ENCODE measurements at regions not wholly inside any gene's neighbourhood (a gene's known extent, or its start where the extent isn't known, plus 50 kb on each side); places are given as distances from the start of the nearest gene placed in this dataset.

- Histone ChIP-seq H3K27ac (ENCODE audit: low read length) (no peak overlapping the region), H3K79me2 (ENCODE audit: low read length) (no peaks in the 10 kb centered on the region), H3K4me1 (ENCODE audit: low read length) (no peaks in the 10 kb centered on the region), H4K20me1 (ENCODE audit: insufficient read depth, low read length) (no peaks in the 10 kb centered on the region), H3K9me2 (replicated peaks; ENCODE audit: insufficient read depth, low read length) (no peaks in the 10 kb centered on the region), H2AFZ (ENCODE audit: low read length) (no peak overlapping the region), H3F3A (ENCODE audit: insufficient read depth, low read length) (no peaks in the 10 kb centered on the region), H3K9ac (ENCODE audit: low read length) (no peak overlapping the region), H3K4me2 (ENCODE audit: low read depth, low read length) (no peak overlapping the region), H3K9me3 (replicated peaks; ENCODE audit: insufficient read depth, low read length) (no peaks in the 10 kb centered on the region), H3K36me3 (replicated peaks; ENCODE audit: insufficient read depth, low read length) (no peaks in the 10 kb centered on the region), H3K4me3 (ENCODE audit: low read length) (no peak overlapping the region), H3K27me3 (replicated peaks; ENCODE audit: insufficient read depth, low read length) (no peaks in the 10 kb centered on the region)
- no peak for TF ChIP-seq CTCF (IDR thresholded peaks at IDR 0.05; ENCODE audit: low read length)
- no peak for TF ChIP-seq EZH2phosphoT487 (IDR thresholded peaks at IDR 0.05; ENCODE audit: low read length)
- TF ChIP-seq EZH2 (optimal IDR thresholded peaks at IDR 0.05; ENCODE audit: low read depth, low read length): no peak
- no peak for DNase-seq
These were observed 268.8 kb upstream of the BTG1 start for GRCh38 chr12:92414170-92415070.

GRCh38 chr12:92413286-92413685 lies 267.6 kb upstream of the BTG1 start:
- no peaks in the 10 kb centered on the region for H3F3A ChIP-seq (ENCODE audit: insufficient read depth, low read length)
- H2AFZ ChIP-seq (ENCODE audit: low read length): no peak overlapping the region
- H3K79me2 ChIP-seq (ENCODE audit: low read length): no peaks in the 10 kb centered on the region
- no peaks in the 10 kb centered on the region for H4K20me1 ChIP-seq (ENCODE audit: insufficient read depth, low read length)
- DNase-seq: no peak
- H3K9me2 ChIP-seq (replicated peaks; ENCODE audit: insufficient read depth, low read length): no peaks in the 10 kb centered on the region
- H3K9ac ChIP-seq (ENCODE audit: low read length): no peak overlapping the region
- no peak overlapping the region for H3K27ac ChIP-seq (ENCODE audit: low read length)
- peaks cover 5% of the 10 kb centered on the region for H3K4me1 ChIP-seq (ENCODE audit: low read length)
- H3K4me2 ChIP-seq (ENCODE audit: low read depth, low read length): no peak overlapping the region
- no peak overlapping the region for H3K4me3 ChIP-seq (ENCODE audit: low read length)
- H3K36me3 ChIP-seq (replicated peaks; ENCODE audit: insufficient read depth, low read length): no peaks in the 10 kb centered on the region
- no peaks in the 10 kb centered on the region for H3K9me3 ChIP-seq (replicated peaks; ENCODE audit: insufficient read depth, low read length)
- H3K27me3 ChIP-seq (replicated peaks; ENCODE audit: insufficient read depth, low read length): no peaks in the 10 kb centered on the region
- TF ChIP-seq CTCF (IDR thresholded peaks at IDR 0.05; ENCODE audit: low read length) (no peak), EZH2phosphoT487 (IDR thresholded peaks at IDR 0.05; ENCODE audit: low read length) (no peak), EZH2 (optimal IDR thresholded peaks at IDR 0.05; ENCODE audit: low read depth, low read length) (no peak)

- Histone ChIP-seq H3K9ac (ENCODE audit: low read length) (no peak overlapping the region), H3K4me2 (ENCODE audit: low read depth, low read length) (no peak overlapping the region), H3K4me1 (ENCODE audit: low read length) (peaks cover 9% of the 10 kb centered on the region), H3K79me2 (ENCODE audit: low read length) (no peaks in the 10 kb centered on the region), H3K9me2 (replicated peaks; ENCODE audit: insufficient read depth, low read length) (no peaks in the 10 kb centered on the region), H4K20me1 (ENCODE audit: insufficient read depth, low read length) (no peaks in the 10 kb centered on the region), H3K36me3 (replicated peaks; ENCODE audit: insufficient read depth, low read length) (no peaks in the 10 kb centered on the region), H3K9me3 (replicated peaks; ENCODE audit: insufficient read depth, low read length) (no peaks in the 10 kb centered on the region), H2AFZ (ENCODE audit: low read length) (no peak overlapping the region), H3K4me3 (ENCODE audit: low read length) (no peak overlapping the region), H3K27ac (ENCODE audit: low read length) (no peak overlapping the region), H3K27me3 (replicated peaks; ENCODE audit: insufficient read depth, low read length) (no peaks in the 10 kb centered on the region), H3F3A (ENCODE audit: insufficient read depth, low read length) (no peaks in the 10 kb centered on the region)
- no peak for DNase-seq
- TF ChIP-seq CTCF (IDR thresholded peaks at IDR 0.05; ENCODE audit: low read length) (no peak), EZH2phosphoT487 (IDR thresholded peaks at IDR 0.05; ENCODE audit: low read length) (no peak), EZH2 (optimal IDR thresholded peaks at IDR 0.05; ENCODE audit: low read depth, low read length) (no peak)
These were observed 267.2 kb upstream of the BTG1 start for GRCh38 chr12:92412856-92413255.
